ENCODE measurements at regions not wholly inside any gene's neighbourhood (a gene's known extent, or its start where the extent isn't known, plus 50 kb on each side); places are given as distances from the start of the nearest gene placed in this dataset.

- in situ Hi-C loops (cut with MboI; ENCODE audit: low sequenced_read_pairs), result no loop called here
- no peak for DNase-seq
Observed at GRCh38 chr14:71198687-71199086, 291.4 kb downstream of the PCNX1 start.

More at GRCh38 chr14:71198687-71199086, 291.4 kb downstream of the PCNX1 start:
- no peak overlapping the region for H3K27ac ChIP-seq (ENCODE audit: insufficient read depth, low read length)
- H2BK120ac ChIP-seq (ENCODE audit: low read depth, low read length), result no peak overlapping the region
- no CpG with 5 or more reads among the region's 5 CpGs for WGBS, 2 experiments (ENCODE audit: extremely low coverage in 2 of 2, insufficient read length in 1 of 2)
- intact Hi-C loops (cut with micrococcal nuclease), result no loop called here
- no peak overlapping the region for H2BK5ac ChIP-seq (ENCODE audit: low read depth, low read length, poor library complexity, severe bottlenecking)
- no peak overlapping the region for H4K8ac ChIP-seq (ENCODE audit: low read depth in 2 of 2, low read length in 2 of 2)
- H3K9me1 ChIP-seq (ENCODE audit: insufficient read depth, low read length), result no peaks in the 10 kb centered on the region; the same call in 1 of the 2 replicates
- no peak overlapping the region for H2AFZ ChIP-seq (replicated peaks; ENCODE audit: low read length, poor library complexity)
- peaks cover 2% of the 10 kb centered on the region; the same call in 1 of the 2 replicates for H3K27me3 ChIP-seq (ENCODE audit: control insufficient read depth, insufficient read depth, low read length)
- no peak overlapping the region for H3K4me2 ChIP-seq (ENCODE audit: low read depth, low read length)
- POLR2A ChIA-PET (ENCODE audit: unreplicated experiment), result no interaction called here
- CTCF ChIA-PET, result no interaction called here
- H3K14ac ChIP-seq (replicated peaks; ENCODE audit: low read depth, low read length), result no peak overlapping the region
- no peak overlapping the region for H2BK15ac ChIP-seq (ENCODE audit: low read depth, low read length)
- no peaks in the 10 kb centered on the region for H3K36me3 ChIP-seq (ENCODE audit: control insufficient read depth, insufficient read depth, low read length)
- no peak overlapping the region for H2AK9ac ChIP-seq (replicated peaks; ENCODE audit: low read depth, low read length, poor library complexity)
- no peaks in the 10 kb centered on the region for H3K79me1 ChIP-seq (ENCODE audit: low read depth in 1 of 2, low read length in 2 of 2)
- no peak overlapping the region for H3K23ac ChIP-seq (ENCODE audit: low read depth, low read length)
- dilution Hi-C loops (cut with HindIII; ENCODE audit: low sequenced_read_pairs, unreplicated experiment), result no loop called here
- H3K4ac ChIP-seq (ENCODE audit: low read depth, low read length), result no peak overlapping the region
- no TSS peak for BruUV-seq (replicated peaks)
- no peak for TF ChIP-seq SMC3 (IDR thresholded peaks at IDR 0.05; ENCODE audit: low read depth, low read length)
- TF ChIP-seq, protein P1, sequence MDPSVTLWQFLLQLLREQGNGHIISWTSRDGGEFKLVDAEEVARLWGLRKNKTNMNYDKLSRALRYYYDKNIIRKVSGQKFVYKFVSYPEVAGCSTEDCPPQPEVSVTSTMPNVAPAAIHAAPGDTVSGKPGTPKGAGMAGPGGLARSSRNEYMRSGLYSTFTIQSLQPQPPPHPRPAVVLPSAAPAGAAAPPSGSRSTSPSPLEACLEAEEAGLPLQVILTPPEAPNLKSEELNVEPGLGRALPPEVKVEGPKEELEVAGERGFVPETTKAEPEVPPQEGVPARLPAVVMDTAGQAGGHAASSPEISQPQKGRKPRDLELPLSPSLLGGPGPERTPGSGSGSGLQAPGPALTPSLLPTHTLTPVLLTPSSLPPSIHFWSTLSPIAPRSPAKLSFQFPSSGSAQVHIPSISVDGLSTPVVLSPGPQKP (IDR thresholded peaks at IDR 0.05; ENCODE audit: borderline replicate concordance, low read depth, low read length), result no peak
- no peak for TF ChIP-seq RCOR1 (IDR thresholded peaks at IDR 0.05; ENCODE audit: insufficient replicate concordance, low read length)
- TF ChIP-seq MAFK (IDR thresholded peaks at IDR 0.05; ENCODE audit: low read depth, low read length), result no peak
- TF ChIP-seq FOS (IDR thresholded peaks at IDR 0.05; ENCODE audit: low read depth, low read length), result no peak
- TF ChIP-seq RFX5 (IDR thresholded peaks at IDR 0.05; ENCODE audit: low read depth, low read length), result no peak
- no peak for TF ChIP-seq CHD1 (IDR thresholded peaks at IDR 0.05; ENCODE audit: low read depth, low read length)
- TF ChIP-seq BHLHE40 (IDR thresholded peaks at IDR 0.05; ENCODE audit: low read depth, low read length), result no peak
- no peak for TF ChIP-seq NFE2L2 (IDR thresholded peaks at IDR 0.05; ENCODE audit: low read depth, low read length)
- TF ChIP-seq CEBPB (IDR thresholded peaks at IDR 0.05; ENCODE audit: low read depth, low read length), result no peak
- no peak for TF ChIP-seq USF2 (IDR thresholded peaks at IDR 0.05; ENCODE audit: low read depth, low read length)
- TF ChIP-seq POLR2A (IDR thresholded peaks at IDR 0.05; ENCODE audit: low read depth, low read length), result no peak
- H3K4me1 ChIP-seq (ENCODE audit: control insufficient read depth, insufficient read depth, low read length), result peaks cover 6% of the 10 kb centered on the region
- H4K91ac ChIP-seq (ENCODE audit: insufficient read depth, low read depth, low read length), result no peak overlapping the region
- no peaks in the 10 kb centered on the region for H3K9me3 ChIP-seq (ENCODE audit: control insufficient read depth, insufficient read depth, low read length)
- no peak overlapping the region for H3K56ac ChIP-seq (ENCODE audit: extremely low read depth, insufficient read depth, low read length)
- no peak for ATAC-seq (ENCODE audit: low read depth)
- H2AK5ac ChIP-seq (ENCODE audit: low read depth, low read length), result no peak overlapping the region
- H3K9ac ChIP-seq (ENCODE audit: low read depth, low read length), result no peak overlapping the region
- no peak overlapping the region for H2BK20ac ChIP-seq (ENCODE audit: low read depth, low read length)
- no peak overlapping the region for H3K4me3 ChIP-seq (ENCODE audit: insufficient read depth, low read depth, low read length)
- no peaks in the 10 kb centered on the region for H4K20me1 ChIP-seq (ENCODE audit: insufficient read depth, low read length)
- no peak overlapping the region for H3K18ac ChIP-seq (ENCODE audit: low read depth, low read length)
- H4K5ac ChIP-seq (ENCODE audit: low read depth, low read length), result no peak overlapping the region
